LNCAP (cell line): ENCODE measurements at regions not wholly inside any gene's neighbourhood (a gene's known extent, or its start where the extent isn't known, plus 50 kb on each side); places are given as distances from the start of the nearest gene placed in this dataset.

Source experiments
- CTCF ChIP-seq: fragments of 450-650 bp; IDR thresholded peaks from 2 replicates; pipeline ENCODE4 v1.5.1; 2017; ENCODE audit warnings: mild to moderate bottlenecking

- no peak for TF ChIP-seq CTCF
Measured at GRCh38 chr10:65816536-65816935, 1109.3 kb upstream of the LRRTM3 start.

DNA sequence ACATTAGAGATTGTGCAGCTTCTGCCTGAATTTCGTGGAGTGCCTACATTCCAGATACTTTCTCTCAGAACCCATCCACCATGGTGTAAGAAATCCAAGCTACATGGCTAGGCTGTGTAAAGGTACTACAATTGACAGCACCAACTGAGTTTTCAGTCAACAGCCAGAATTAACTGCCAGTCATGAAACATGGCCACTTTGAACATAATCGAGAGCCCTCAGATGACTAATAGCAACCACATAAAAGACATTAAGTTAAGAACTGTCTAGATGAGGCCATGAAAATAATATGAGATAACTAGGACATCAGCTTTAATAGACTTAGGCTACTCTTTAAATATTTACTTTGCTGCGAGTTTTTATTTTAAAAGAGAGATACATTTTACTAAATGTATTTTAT is 1106.8 kb upstream of the LRRTM3 start:
- no peak for TF ChIP-seq CTCF

GRCh38 chr10:65827359-65827758 is 1098.5 kb upstream of the LRRTM3 start:
- no peak for TF ChIP-seq CTCF

DNA sequence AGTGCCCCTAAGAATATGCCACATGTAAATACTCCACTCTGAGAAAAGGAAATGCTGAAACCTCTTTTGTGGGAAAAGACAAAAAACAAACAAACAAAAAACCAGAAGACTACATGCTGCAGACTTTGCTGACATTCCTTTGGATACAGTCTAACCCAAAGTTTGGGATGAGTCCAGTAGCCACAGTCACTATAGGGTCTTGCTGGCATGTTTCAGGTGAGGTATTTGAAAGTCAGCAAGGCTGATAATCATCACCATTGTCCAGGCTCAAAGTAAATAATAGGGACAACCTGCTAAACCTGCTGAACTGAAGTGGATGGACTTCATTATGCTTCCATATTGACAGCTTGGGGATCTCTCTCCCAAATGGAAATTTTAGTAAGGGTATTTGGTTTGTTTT is 1087.0 kb upstream of the LRRTM3 start:
- no peak for TF ChIP-seq CTCF

DNA sequence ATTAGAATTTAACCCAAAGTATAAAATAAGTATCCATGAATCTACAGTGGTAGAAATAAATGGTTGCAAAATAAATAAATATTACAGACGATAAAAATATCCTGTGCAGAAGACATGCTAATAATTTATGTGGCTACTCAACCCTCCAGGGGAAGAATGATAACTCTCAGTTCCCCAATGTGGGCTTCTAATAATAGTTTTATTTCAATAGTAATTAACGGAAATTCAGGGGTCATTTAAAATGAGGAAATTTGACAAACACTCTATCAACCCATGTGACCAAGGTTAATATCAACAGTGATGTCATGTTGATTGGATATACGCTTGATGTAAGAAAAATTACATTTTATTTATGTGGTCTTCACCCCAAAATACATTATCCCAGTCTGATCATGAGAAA is 1082.6 kb upstream of the LRRTM3 start:
- no peak for TF ChIP-seq CTCF

DNA sequence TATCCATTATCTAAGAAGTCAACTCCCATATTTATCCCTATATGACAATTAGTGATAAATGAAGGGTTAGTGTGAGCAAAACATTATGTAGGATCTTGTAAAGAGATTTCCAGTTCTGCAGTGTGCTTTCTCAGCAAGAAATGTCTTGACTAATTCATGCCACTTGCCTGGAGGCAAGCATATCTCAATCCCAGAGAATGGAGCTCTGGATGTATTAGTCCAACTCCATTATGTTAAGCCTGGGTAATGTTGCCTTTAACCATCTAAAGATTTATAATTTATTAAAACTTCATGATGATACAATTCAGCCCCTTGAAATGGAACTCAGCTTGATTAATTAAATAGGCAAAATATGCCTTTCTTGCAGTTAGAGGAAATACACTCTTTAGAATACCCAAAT is 1079.9 kb upstream of the LRRTM3 start:
- no peak for TF ChIP-seq CTCF

GRCh38 chr10:65846541-65846940 is 1079.3 kb upstream of the LRRTM3 start:
- TF ChIP-seq CTCF, result no peak

DNA sequence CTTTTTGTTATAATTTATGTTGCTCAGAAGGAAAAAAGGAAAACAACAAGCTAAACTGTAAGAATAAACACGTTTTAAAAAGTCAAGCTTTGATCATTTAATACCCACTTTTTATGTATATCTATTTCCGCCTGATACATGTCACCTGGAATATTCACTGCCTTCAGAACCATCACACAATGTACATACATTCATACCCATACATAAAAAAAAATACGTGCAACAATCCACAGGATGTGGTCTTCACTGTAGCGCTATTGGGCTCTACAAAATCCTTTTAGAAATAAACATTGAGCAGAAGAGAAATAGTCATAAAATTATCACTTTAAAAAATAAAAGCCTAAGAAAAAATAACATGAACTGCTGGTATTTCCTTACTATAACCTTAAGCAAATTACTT is 1078.9 kb upstream of the LRRTM3 start:
- no peak for TF ChIP-seq CTCF
